PC-9 (cell line): ENCODE measurements at regions not wholly inside any gene's neighbourhood (a gene's known extent, or its start where the extent isn't known, plus 50 kb on each side); places are given as distances from the start of the nearest gene placed in this dataset.

Experiments used
- CTCF ChIP-seq: fragments of 200-600 bp; sonication (generic); conservative IDR thresholded peaks from 2 replicates; pipeline ENCODE4 v1.6.1; 2017; ENCODE audit warnings: mixed run types, antibody characterized with exemption, mild to moderate bottlenecking, moderate library complexity
- EZH2 ChIP-seq: fragments of 200-600 bp; sonication (generic); IDR thresholded peaks from 2 replicates; pipeline ENCODE4 v1.8.0; 2017; ENCODE audit warnings: antibody characterized with exemption, low read depth

GRCh38 chr16:73882033-73882432, 414.6 kb upstream of the PSMD7 start:
- no peak for TF ChIP-seq CTCF
- no peak for TF ChIP-seq EZH2
